D721Med (cell line): ENCODE measurements at regions not wholly inside any gene's neighbourhood (a gene's known extent, or its start where the extent isn't known, plus 50 kb on each side); places are given as distances from the start of the nearest gene placed in this dataset.

Source experiments
- DNase-seq: peaks from one replicate; pipeline ENCODE4 v3.0.0; 2011; ENCODE audit warnings: low spot score; ENCODE audit not compliant: insufficient read length
- FAIRE-seq: peaks from 2 replicates; lab custom pipeline; 2011; peaks lifted over from hg19 to GRCh38; lab: Jason Lieb, UNC
- TF ChIP-seq, protein P1 (sequence below): IDR thresholded peaks from 2 replicates; pipeline ENCODE4 v1.5.1; 2012; ENCODE audit warnings: mild to moderate bottlenecking, control low read depth; ENCODE audit not compliant: insufficient read depth; ENCODE audit errors: missing control alignments

DNA sequence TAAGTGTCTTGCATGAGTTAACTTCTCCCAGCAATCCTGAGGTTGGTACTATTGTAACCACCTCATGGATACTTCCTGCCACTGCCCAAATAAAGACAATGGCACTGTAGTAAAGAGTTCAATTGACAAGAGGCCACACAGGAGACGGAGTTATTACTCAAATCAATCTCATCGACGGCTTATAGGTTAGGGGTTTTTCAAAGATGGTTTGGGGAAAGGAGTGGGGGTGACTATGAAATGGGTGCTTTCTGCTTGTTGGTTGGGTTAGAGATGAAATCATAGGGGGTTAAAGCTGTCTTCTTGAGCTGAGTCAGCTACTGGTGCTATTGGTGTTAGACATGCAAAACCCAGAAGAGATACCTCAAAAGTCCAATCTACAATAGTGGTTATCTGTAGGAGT lies 1258.0 kb upstream of the ZEB2 start:
- no peak for DNase-seq
- TF ChIP-seq, protein P1, sequence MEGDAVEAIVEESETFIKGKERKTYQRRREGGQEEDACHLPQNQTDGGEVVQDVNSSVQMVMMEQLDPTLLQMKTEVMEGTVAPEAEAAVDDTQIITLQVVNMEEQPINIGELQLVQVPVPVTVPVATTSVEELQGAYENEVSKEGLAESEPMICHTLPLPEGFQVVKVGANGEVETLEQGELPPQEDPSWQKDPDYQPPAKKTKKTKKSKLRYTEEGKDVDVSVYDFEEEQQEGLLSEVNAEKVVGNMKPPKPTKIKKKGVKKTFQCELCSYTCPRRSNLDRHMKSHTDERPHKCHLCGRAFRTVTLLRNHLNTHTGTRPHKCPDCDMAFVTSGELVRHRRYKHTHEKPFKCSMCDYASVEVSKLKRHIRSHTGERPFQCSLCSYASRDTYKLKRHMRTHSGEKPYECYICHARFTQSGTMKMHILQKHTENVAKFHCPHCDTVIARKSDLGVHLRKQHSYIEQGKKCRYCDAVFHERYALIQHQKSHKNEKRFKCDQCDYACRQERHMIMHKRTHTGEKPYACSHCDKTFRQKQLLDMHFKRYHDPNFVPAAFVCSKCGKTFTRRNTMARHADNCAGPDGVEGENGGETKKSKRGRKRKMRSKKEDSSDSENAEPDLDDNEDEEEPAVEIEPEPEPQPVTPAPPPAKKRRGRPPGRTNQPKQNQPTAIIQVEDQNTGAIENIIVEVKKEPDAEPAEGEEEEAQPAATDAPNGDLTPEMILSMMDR = no peak
- no peak for FAIRE-seq

DNA sequence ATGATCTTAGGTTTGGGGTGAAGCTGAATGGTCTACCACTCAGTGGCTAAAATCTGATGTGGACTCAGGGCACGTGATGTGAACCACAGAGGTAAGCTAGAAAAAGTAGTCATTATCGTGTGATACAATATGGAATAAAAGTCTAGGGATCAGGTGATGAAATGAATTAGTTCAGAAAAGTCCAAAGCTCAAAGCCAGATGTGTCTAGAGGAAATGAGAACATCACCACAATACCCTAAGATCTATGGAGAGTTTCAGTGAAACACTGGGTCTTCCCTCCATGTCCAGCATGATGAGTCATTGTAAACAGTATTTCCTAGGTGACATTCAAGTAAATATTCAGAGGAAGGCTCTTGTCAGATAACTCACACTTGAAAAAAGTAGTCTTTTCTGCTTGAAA lies 1257.4 kb upstream of the ZEB2 start:
- TF ChIP-seq, protein P1 = no peak
- DNase-seq (no peak), FAIRE-seq (no peak)

DNA sequence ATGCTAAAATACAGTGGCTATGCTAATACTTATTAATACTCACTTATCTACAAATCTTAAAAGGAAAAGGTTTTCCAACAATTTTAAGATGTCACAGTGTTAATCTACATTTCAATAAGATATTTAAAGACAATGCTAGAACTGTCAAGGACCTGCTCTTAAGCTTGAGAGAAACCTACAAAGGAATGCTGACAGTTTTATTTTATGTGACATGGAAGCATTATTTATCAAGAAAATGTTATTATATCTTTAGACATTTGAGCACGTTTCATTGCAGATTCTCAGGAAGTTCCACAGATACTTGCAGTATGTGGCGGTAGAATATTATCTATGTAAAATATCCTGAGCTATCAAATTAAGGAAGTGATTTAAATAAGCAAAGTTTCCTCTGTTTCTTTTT lies 1255.7 kb upstream of the ZEB2 start:
- DNase-seq (no peak), FAIRE-seq (peak; percentile 25)
- TF ChIP-seq, protein P1 = no peak

DNA sequence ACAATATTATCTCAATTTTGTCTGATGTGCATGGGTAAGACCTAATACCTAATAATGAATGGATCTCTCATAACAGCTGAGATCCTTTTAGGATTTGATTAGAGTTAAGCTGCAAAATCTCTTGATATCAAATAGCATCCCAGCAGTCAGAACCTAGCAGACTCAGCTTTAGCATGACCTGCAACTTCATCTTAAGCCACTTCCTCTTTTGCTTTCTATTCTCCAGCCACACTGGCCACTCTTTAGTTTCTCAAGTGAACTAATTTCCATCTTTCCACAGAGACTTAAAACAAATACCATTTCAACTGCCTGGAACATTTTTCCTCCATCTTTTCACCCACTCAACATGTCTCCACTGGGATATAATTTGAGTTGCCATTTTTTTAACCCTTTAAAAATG lies 1251.6 kb upstream of the ZEB2 start:
- DNase-seq (no peak), FAIRE-seq (no peak)
- TF ChIP-seq, protein P1 = no peak

DNA sequence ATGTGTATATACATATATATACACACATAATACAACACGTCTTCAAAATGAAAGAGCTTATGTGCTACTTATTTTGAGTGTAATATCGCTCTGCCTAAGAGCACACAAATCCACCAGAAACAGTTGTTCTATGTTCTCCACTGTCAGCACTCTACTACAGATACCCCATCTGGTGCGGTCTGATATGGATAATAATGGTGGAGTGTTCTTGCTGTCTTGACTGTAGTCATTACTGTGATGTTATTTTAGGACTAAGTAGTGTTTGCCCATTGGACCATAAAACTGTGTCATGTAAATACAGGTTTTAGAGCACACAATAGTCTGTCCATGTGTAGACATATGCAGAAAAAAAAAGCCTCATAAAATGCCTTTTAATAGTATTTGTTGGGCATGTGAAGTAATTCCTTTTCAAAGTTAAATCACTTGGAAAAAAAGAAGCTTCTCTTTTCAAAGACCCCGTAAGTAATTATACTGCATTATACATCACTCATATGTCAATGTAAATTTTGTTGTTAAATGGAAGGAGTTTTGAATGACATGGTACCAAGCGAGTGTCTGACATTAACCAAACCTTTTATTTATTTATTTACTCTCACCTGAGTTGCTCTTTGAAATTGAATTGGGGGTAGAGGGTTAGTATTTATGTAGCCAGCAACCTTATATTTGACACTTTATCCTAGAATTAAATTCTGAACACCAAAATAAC lies 1249.2 kb upstream of the ZEB2 start:
- FAIRE-seq = peak; percentile 51
- TF ChIP-seq, protein P1 = no peak
- no peak for DNase-seq

DNA sequence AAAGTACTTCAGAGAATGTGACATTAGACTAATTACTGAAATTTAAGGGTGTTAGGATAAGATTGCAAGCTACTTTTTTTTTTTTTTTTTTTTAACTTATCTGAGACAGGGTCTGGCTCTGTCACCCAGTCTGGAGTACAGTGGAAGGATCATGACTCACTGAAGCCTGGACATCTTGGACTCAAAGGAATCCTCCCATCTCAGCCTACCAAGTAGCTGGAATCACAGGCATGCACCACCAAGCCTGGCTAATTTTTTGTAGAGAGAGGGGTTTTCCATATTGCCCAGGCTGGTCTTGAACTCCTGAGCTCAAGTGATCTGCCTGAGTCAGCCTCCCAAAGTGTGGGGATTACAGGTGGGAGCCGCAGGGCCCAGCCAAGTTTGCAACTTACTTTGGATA lies 1246.0 kb upstream of the ZEB2 start:
- FAIRE-seq (no peak), DNase-seq (no peak)
- TF ChIP-seq, protein P1 = no peak

DNA sequence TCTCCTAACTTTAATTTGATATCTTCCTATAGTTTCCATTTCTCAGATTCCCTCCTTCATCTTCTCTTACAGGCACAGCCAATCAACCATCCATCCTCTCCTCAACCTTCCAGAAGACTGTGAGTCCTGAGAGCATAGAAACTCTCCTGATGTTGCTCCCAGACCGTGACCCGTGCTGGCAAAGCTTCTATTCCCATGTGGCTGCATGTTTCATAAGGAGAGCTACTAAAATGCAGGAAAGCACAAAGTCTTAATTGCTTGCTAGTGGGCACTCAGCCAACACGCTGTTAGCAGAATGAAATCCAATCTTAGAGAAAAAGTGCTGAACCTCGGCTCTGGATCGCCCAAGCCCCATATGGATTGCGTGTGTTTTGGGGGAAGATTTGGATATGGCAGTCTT lies 1244.7 kb upstream of the ZEB2 start:
- FAIRE-seq = no peak
- TF ChIP-seq, protein P1 = no peak
- DNase-seq = no peak
